Stomach (tissue), 8 donors: ENCODE measurements at regions not wholly inside any gene's neighbourhood (a gene's known extent, or its start where the extent isn't known, plus 50 kb on each side); places are given as distances from the start of the nearest gene placed in this dataset.
A peak's percentile ranks its signal among the peaks of the same experiment; 100 is the strongest.

ENCODE experiments used
- DNase-seq, 2 donors: peaks; one replicate each; pipeline versions ENCODE4 v3.0.0 to v3.0.0-alpha.2; 2013 to 2019
- H3K27ac ChIP-seq, 5 donors: fragments of 200-600 bp in 4 of 5; sonication (generic) in 4 of 5; one replicate each; pipeline ENCODE4 v1.5.1; 2013 to 2019; ENCODE audit warnings: mild to moderate bottlenecking in 1 of 5, moderate library complexity in 1 of 5
- H3K27me3 ChIP-seq, 3 donors: fragments of 200-600 bp; sonication (generic); one replicate each; pipeline ENCODE4 v1.5.1; 2017 to 2019; ENCODE audit warnings: mixed run types in 1 of 3
- H3K36me3 ChIP-seq, 4 donors: fragments of 200-600 bp; sonication (generic); 1 replicate in 3 of 4; 2 replicates in 1 of 4; pipeline ENCODE4 v1.5.1; 2016 to 2019
- H3K4me1 ChIP-seq, 4 donors: fragments of 200-600 bp; sonication (generic); one replicate each; pipeline ENCODE4 v1.5.1; 2016 to 2019
- H3K4me3 ChIP-seq, 4 donors: fragments of 200-600 bp; sonication (generic) in 3 of 4; one replicate each; pipeline ENCODE4 v1.5.1; 2016 to 2019; ENCODE audit warnings: mild to moderate bottlenecking in 1 of 4
- H3K9me3 ChIP-seq, 4 donors: fragments of 200-600 bp; sonication (generic); one replicate each; pipeline ENCODE4 v1.5.1; 2016 to 2019
- EP300 ChIP-seq: sonication (generic); formaldehyde crosslinking; IDR thresholded peaks from one replicate; pipeline ENCODE4 v1.6.1; 2017; ENCODE audit warnings: antibody characterized with exemption
- POLR2A ChIP-seq, 4 donors: fragments of 450-650 bp; IDR thresholded peaks; one replicate each; pipeline ENCODE4 v1.6.1; 2016; ENCODE audit warnings: antibody characterized with exemption in 4 of 4, control low read depth in 2 of 4, mild to moderate bottlenecking in 1 of 4, moderate library complexity in 1 of 4
- POLR2AphosphoS5 ChIP-seq, 3 donors: sonication (generic); formaldehyde crosslinking; IDR thresholded peaks; one replicate each; pipeline ENCODE4 v1.6.1; 2016; ENCODE audit warnings: antibody characterized with exemption in 3 of 3
- WGBS, 5 donors: extraction: QIAGEN DNeasy Blood & Tissue Kit in 3 of 5; methylation state at CpG; one replicate each; pipeline versions ENCODE4 v1.1.5 to v1.1.7; 2013 to 2018; 5-methylcytosine and 5-hydroxymethylcytosine counted together
- intact Hi-C: fragments of 100-400 bp; cut with DNase I; formaldehyde crosslinking; loops from one replicate; pipeline ENCODE4 v1.15.1; 2023; ENCODE audit warnings: low total_unique reads
- TF ChIP-seq, protein P1 (sequence below), 7 experiments: fragments of 450-650 bp in 4 of 7; fragments of 200-600 bp in 3 of 7; sonication (generic) in 3 of 7; IDR thresholded peaks; one replicate each; pipeline ENCODE4 v1.5.1; 2016 to 2019; ENCODE audit warnings: antibody characterized with exemption in 7 of 7, control low read depth in 2 of 7, mild to moderate bottlenecking in 1 of 7
- donor health status: healthy with polysubstance abuse.
- donor health status: Bipolar disorder and iron deficiency.
- donor health status: healthy.

DNA sequence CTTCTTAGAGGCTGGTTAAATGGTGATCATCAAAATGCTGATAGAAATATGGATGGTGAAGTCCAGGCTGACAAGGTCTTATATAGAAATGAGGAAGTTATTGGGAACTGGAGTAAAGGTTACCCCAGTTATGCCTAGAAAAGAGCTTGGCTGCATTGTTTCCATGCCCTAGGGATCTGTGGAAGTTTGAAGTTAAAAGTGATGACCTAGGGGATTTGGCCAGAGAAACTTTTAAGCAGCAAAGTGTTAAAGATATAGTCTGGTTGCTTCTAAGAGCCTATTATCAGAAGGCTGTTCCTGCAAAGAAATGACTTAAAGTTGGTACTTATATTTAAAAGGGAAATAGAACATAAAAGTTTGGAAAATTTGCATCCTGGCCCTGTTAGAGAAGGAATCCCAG lies 200.3 kb downstream of the ICE1 start:
- no peak overlapping the region for H3K4me3 ChIP-seq
- no peak for DNase-seq
- TF ChIP-seq EP300 (no peak), POLR2A (IDR thresholded peaks at IDR 0.05) (no peak), POLR2AphosphoS5 (IDR thresholded peaks at IDR 0.05) (no peak)
- TF ChIP-seq, protein P1, sequence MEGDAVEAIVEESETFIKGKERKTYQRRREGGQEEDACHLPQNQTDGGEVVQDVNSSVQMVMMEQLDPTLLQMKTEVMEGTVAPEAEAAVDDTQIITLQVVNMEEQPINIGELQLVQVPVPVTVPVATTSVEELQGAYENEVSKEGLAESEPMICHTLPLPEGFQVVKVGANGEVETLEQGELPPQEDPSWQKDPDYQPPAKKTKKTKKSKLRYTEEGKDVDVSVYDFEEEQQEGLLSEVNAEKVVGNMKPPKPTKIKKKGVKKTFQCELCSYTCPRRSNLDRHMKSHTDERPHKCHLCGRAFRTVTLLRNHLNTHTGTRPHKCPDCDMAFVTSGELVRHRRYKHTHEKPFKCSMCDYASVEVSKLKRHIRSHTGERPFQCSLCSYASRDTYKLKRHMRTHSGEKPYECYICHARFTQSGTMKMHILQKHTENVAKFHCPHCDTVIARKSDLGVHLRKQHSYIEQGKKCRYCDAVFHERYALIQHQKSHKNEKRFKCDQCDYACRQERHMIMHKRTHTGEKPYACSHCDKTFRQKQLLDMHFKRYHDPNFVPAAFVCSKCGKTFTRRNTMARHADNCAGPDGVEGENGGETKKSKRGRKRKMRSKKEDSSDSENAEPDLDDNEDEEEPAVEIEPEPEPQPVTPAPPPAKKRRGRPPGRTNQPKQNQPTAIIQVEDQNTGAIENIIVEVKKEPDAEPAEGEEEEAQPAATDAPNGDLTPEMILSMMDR (IDR thresholded peaks at IDR 0.05), result no peak
- H3K9me3 ChIP-seq, result peaks cover 0 to 39% (median 16%) of the 10 kb centered on the region in 4 donors
- no peaks in the 10 kb centered on the region for H3K4me1 ChIP-seq
- no peaks in the 10 kb centered on the region for H3K27me3 ChIP-seq
- intact Hi-C loops, result no loop called here
- H3K27ac ChIP-seq, result no peak overlapping the region
- no peaks in the 10 kb centered on the region for H3K36me3 ChIP-seq

DNA sequence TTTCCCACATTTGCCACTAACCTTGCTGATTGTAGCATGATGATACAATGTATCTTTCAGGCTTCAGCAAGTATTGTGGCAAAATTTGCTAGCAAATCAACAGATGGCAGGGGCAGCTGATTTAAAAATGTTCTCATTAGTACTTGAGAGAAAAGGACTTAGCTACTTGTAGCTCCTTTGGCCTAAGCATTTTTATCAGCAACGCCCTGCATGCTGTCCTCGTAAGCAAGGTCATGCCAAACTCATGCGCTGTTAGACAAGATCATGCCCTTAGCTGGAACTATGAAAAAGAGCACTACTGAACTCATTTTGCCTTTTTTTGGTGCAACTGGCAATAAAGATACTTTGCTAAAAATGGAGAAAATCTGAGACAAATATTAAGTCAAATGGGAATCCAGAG lies 197.1 kb downstream of the ICE1 start:
- intact Hi-C loops, result no loop called here
- Histone ChIP-seq H3K27me3 (no peaks in the 10 kb centered on the region), H3K4me1 (peaks cover 0 to 11% (median 4%) of the 10 kb centered on the region in 4 donors), H3K27ac (no peak overlapping the region), H3K4me3 (no peak overlapping the region), H3K9me3 (peaks cover 0 to 29% (median 13%) of the 10 kb centered on the region in 4 donors), H3K36me3 (no peaks in the 10 kb centered on the region)
- WGBS, 5 donors, result 75 to 86% (median 83%) methylated on average over 3 of the region's 3 CpGs
- TF ChIP-seq EP300, result no peak
- no peak for TF ChIP-seq POLR2AphosphoS5 (IDR thresholded peaks at IDR 0.05)
- TF ChIP-seq POLR2A (IDR thresholded peaks at IDR 0.05), result no peak
- TF ChIP-seq, protein P1 (IDR thresholded peaks at IDR 0.05), result no peak
- DNase-seq, result no peak

DNA sequence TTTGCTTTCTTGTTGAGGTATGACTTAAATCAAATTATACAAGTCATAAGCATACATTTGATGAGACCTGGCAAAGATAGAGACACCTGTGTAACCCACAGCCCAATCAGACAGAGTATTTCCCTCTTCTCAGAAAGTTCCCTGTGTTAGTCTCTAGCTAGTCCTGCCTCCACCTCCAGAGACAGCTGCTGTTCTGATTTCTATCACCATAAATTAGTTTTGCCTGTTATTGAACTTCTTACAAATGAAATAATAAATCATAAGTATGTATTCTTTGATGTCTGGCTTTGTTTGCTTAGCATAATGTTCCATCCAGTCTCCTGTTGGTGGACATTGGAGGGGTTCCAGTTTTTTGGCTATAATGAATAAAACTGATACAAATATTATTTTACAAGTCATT lies 194.5 kb downstream of the ICE1 start:
- no peaks in the 10 kb centered on the region for H3K36me3 ChIP-seq
- DNase-seq, result no peak
- no peaks in the 10 kb centered on the region for H3K27me3 ChIP-seq
- H3K9me3 ChIP-seq, result peaks cover 0 to 10% (median 0%) of the 10 kb centered on the region in 4 donors
- no peak for TF ChIP-seq POLR2A (IDR thresholded peaks at IDR 0.05)
- TF ChIP-seq POLR2AphosphoS5 (IDR thresholded peaks at IDR 0.05), result no peak
- TF ChIP-seq, protein P1 (IDR thresholded peaks at IDR 0.05), result no peak
- no peak for TF ChIP-seq EP300
- peaks cover 0 to 11% (median 4%) of the 10 kb centered on the region in 4 donors for H3K4me1 ChIP-seq
- H3K27ac ChIP-seq, result no peak overlapping the region
- no peak overlapping the region for H3K4me3 ChIP-seq
- intact Hi-C loops, result no loop called here

DNA sequence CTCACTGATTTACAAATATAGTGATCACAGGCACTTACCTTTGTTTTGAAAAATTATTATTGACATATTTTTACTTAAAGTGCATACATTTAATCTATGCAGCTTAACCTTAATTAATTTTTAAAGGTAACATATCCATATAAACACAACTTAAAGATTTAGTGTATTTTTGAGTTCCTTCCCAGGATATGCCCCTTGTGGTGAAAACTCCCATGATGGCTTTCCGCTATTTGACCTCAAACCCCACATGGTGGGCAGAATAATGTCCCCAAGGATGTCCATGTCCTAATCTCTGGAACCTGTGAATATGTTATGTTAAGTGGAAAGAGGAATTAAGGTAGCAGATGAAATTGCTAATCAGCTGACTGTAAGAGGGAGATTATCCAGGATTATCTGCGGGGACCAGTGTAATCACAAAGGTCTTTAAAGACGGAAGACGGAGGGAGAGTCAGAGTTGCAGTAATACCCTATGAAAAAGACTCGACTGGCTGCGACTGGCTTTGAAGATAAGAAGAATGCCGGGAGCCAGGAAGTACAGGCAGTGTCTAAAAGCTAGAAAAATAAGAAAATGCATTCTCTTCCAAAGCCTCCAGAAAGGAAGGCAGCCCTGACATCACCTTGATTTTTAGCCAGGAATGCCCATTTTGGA lies 193.9 kb downstream of the ICE1 start:
- TF ChIP-seq EP300, result no peak
- TF ChIP-seq POLR2A (IDR thresholded peaks at IDR 0.05), result no peak
- no peak for TF ChIP-seq POLR2AphosphoS5 (IDR thresholded peaks at IDR 0.05)
- TF ChIP-seq, protein P1 (IDR thresholded peaks at IDR 0.05), result no peak
- intact Hi-C loops, result no loop called here
- DNase-seq, result peak in 1 of 2 donors; percentile 12
- Histone ChIP-seq H3K4me1 (peaks cover 0 to 11% (median 4%) of the 10 kb centered on the region in 4 donors), H3K36me3 (no peaks in the 10 kb centered on the region), H3K27me3 (no peaks in the 10 kb centered on the region), H3K9me3 (peaks cover 0 to 9% (median 0%) of the 10 kb centered on the region in 4 donors), H3K27ac (no peak overlapping the region), H3K4me3 (no peak overlapping the region)
- 22 to 24% (median 22%) methylated on average over 7 of the region's 7 CpGs for WGBS, 5 donors
